ENCODE measurements at regions not wholly inside any gene's neighbourhood (a gene's known extent, or its start where the extent isn't known, plus 50 kb on each side); places are given as distances from the start of the nearest gene placed in this dataset.

DNA sequence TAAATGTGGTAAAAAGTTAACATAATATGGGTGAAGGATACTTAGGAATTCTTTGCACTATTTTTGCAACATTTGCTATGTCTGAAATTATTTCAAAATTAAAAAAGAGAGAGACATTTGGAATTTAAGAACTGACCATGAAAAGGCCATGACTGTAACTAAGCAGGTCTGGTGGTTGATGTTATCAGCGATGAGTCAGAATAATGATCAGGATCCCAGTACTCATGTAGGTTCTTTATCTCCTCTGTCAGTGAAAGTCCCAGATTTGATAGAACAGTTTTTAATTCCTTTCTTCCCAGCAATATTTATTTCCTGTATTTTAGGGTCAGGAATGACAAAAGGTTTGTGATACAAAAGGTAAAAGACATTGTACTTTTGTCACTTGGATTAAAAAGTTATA, 242.4 kb upstream of the ZNF521 start (continued):
- TF ChIP-seq, protein P1, sequence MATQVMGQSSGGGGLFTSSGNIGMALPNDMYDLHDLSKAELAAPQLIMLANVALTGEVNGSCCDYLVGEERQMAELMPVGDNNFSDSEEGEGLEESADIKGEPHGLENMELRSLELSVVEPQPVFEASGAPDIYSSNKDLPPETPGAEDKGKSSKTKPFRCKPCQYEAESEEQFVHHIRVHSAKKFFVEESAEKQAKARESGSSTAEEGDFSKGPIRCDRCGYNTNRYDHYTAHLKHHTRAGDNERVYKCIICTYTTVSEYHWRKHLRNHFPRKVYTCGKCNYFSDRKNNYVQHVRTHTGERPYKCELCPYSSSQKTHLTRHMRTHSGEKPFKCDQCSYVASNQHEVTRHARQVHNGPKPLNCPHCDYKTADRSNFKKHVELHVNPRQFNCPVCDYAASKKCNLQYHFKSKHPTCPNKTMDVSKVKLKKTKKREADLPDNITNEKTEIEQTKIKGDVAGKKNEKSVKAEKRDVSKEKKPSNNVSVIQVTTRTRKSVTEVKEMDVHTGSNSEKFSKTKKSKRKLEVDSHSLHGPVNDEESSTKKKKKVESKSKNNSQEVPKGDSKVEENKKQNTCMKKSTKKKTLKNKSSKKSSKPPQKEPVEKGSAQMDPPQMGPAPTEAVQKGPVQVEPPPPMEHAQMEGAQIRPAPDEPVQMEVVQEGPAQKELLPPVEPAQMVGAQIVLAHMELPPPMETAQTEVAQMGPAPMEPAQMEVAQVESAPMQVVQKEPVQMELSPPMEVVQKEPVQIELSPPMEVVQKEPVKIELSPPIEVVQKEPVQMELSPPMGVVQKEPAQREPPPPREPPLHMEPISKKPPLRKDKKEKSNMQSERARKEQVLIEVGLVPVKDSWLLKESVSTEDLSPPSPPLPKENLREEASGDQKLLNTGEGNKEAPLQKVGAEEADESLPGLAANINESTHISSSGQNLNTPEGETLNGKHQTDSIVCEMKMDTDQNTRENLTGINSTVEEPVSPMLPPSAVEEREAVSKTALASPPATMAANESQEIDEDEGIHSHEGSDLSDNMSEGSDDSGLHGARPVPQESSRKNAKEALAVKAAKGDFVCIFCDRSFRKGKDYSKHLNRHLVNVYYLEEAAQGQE (IDR thresholded peaks at IDR 0.05; ENCODE audit: low read depth) = no peak
- TF ChIP-seq EGR1 (IDR thresholded peaks at IDR 0.05; ENCODE audit: low read depth) (no peak), ZNF274 (IDR thresholded peaks at IDR 0.05; ENCODE audit: low read depth, low read length) (no peak)

DNA sequence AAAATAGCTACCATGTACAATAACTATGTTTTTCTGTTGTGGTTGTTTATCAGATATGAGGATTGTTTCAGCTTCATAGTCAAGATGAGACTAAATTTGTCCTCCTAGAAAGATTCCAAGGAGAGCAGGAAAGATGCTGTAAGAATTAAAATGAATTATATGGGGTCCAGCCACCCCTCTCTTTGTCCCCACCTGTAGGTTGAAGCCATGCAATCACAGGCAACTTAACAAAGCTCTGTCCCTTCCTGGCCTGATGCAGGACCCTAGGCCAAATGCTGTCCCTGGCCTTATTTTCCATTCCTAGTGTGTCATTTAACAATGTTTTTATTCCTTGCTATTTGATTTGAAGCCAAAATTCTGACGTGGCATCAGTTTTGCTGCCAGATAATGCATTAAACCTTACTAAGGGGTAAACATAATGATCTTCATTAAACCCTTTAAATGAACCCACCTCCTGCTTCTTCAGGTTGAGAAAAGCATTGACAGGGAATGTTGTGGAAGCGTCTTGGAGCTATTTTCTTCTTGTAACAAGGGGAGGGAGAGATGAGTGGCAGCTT, 240.9 kb upstream of the ZNF521 start:
- no peak overlapping the region for H3K9ac ChIP-seq (ENCODE audit: low read length)
- POLR2A ChIA-PET = no interaction called here
- H3K4me3 ChIP-seq (replicated peaks in 1 of 2; ENCODE audit: low read depth in 1 of 2, low read length in 2 of 2) = no peak overlapping the region
- ATAC-seq (no peak), DNase-seq (ENCODE audit: low read depth, low spot score) (no peak)
- no peaks in the 10 kb centered on the region; the same call in 1 of the 2 replicates for H4K20me1 ChIP-seq (ENCODE audit: insufficient read depth)
- no peak overlapping the region for H3K27ac ChIP-seq (ENCODE audit: low read depth, low read length)
- RAD21 ChIA-PET (ENCODE audit: low non-redundant PET in 1 of 2, low total read pairs in 2 of 2, uncharacterized antibody in 2 of 2, unreplicated experiment in 2 of 2) = no interaction called here
- no peaks in the 10 kb centered on the region for H3K36me3 ChIP-seq (ENCODE audit: control insufficient read depth in 1 of 2, insufficient read depth in 2 of 2, low read length in 2 of 2)
- no peak overlapping the region for H3K4me2 ChIP-seq (ENCODE audit: low read length)
- H3K79me2 ChIP-seq (ENCODE audit: insufficient read depth, low read length) = no peaks in the 10 kb centered on the region
- no peak overlapping the region for H2AFZ ChIP-seq (ENCODE audit: low read depth, low read length, poor library complexity, severe bottlenecking)
- intact Hi-C loops (cut with micrococcal nuclease) = no loop called here
- H3K27me3 ChIP-seq (ENCODE audit: insufficient read depth, low read length) = no peaks in the 10 kb centered on the region
- H3K9me2 ChIP-seq (ENCODE audit: insufficient read depth) = no peaks in the 10 kb centered on the region
- no TSS peak for BruUV-seq (replicated peaks)
- no peaks in the 10 kb centered on the region; a peak in 1 of 4 replicates for H3K9me3 ChIP-seq (ENCODE audit: control insufficient read depth in 1 of 2, insufficient read depth in 1 of 2, low read depth in 1 of 2, low read length in 2 of 2)
- CTCF ChIA-PET = no interaction called here
- no peaks in the 10 kb centered on the region for H3K4me1 ChIP-seq (ENCODE audit: control insufficient read depth in 1 of 2, insufficient read depth in 2 of 2, low read length in 2 of 2)
- TF ChIP-seq CEBPB (IDR thresholded peaks at IDR 0.05; ENCODE audit: low read depth) (no peak), ZFX (IDR thresholded peaks at IDR 0.05) (no peak), POLR2AphosphoS5 (IDR thresholded peaks at IDR 0.05; ENCODE audit: low read depth, low read length) (no peak), SIN3A (IDR thresholded peaks at IDR 0.05; ENCODE audit: low read depth) (no peak), TCF7L2 (IDR thresholded peaks at IDR 0.05; ENCODE audit: borderline replicate concordance, extremely low read depth, insufficient read depth, insufficient read length) (no peak), EZH2 (IDR thresholded peaks at IDR 0.05) (no peak), SP1 (IDR thresholded peaks at IDR 0.05; ENCODE audit: low read depth) (no peak), YY1 (IDR thresholded peaks at IDR 0.05; ENCODE audit: extremely low read depth, insufficient replicate concordance, low read depth, low read length) (no peak), ELF1 (IDR thresholded peaks at IDR 0.05; ENCODE audit: borderline replicate concordance, low read depth) (no peak), EGR1 (IDR thresholded peaks at IDR 0.05; ENCODE audit: low read depth) (no peak), FOSL1 (IDR thresholded peaks at IDR 0.05; ENCODE audit: low read depth) (no peak), EZH2phosphoT487 (IDR thresholded peaks at IDR 0.05; ENCODE audit: borderline replicate concordance) (no peak), SRF (IDR thresholded peaks at IDR 0.05; ENCODE audit: low read depth) (no peak)
- TF ChIP-seq, protein P2, sequence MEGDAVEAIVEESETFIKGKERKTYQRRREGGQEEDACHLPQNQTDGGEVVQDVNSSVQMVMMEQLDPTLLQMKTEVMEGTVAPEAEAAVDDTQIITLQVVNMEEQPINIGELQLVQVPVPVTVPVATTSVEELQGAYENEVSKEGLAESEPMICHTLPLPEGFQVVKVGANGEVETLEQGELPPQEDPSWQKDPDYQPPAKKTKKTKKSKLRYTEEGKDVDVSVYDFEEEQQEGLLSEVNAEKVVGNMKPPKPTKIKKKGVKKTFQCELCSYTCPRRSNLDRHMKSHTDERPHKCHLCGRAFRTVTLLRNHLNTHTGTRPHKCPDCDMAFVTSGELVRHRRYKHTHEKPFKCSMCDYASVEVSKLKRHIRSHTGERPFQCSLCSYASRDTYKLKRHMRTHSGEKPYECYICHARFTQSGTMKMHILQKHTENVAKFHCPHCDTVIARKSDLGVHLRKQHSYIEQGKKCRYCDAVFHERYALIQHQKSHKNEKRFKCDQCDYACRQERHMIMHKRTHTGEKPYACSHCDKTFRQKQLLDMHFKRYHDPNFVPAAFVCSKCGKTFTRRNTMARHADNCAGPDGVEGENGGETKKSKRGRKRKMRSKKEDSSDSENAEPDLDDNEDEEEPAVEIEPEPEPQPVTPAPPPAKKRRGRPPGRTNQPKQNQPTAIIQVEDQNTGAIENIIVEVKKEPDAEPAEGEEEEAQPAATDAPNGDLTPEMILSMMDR (IDR thresholded peaks at IDR 0.05 in 2 of 3, conservative IDR thresholded peaks at IDR 0.05 in 1 of 3; ENCODE audit: borderline replicate concordance in 1 of 3, insufficient read depth in 1 of 3, low read depth in 2 of 3, low read length in 2 of 3) = no peak
- TF ChIP-seq, protein P3, sequence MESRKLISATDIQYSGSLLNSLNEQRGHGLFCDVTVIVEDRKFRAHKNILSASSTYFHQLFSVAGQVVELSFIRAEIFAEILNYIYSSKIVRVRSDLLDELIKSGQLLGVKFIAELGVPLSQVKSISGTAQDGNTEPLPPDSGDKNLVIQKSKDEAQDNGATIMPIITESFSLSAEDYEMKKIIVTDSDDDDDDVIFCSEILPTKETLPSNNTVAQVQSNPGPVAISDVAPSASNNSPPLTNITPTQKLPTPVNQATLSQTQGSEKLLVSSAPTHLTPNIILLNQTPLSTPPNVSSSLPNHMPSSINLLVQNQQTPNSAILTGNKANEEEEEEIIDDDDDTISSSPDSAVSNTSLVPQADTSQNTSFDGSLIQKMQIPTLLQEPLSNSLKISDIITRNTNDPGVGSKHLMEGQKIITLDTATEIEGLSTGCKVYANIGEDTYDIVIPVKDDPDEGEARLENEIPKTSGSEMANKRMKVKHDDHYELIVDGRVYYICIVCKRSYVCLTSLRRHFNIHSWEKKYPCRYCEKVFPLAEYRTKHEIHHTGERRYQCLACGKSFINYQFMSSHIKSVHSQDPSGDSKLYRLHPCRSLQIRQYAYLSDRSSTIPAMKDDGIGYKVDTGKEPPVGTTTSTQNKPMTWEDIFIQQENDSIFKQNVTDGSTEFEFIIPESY (IDR thresholded peaks at IDR 0.05; ENCODE audit: extremely low read depth, insufficient replicate concordance, low read length) = no peak
- TF ChIP-seq, protein P4, sequence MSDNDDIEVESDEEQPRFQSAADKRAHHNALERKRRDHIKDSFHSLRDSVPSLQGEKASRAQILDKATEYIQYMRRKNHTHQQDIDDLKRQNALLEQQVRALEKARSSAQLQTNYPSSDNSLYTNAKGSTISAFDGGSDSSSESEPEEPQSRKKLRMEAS (IDR thresholded peaks at IDR 0.05) = no peak

All from HCT116 (cell line).